SK-N-SH (cell line): ENCODE measurements at regions not wholly inside any gene's neighbourhood (a gene's known extent, or its start where the extent isn't known, plus 50 kb on each side); places are given as distances from the start of the nearest gene placed in this dataset.

Experiments
- CTCF ChIA-PET: fragments of 300-600, 350-600 bp; formaldehyde crosslinking; extraction: SDS; loops from one replicate; lab custom pipeline; 2021; lab: Yijun Ruan, JAX
- POLR2A ChIA-PET: fragments of 350-600 bp; sonication (Branson Sonifier 250); formaldehyde crosslinking; extraction: SDS; loops from one replicate; lab custom pipeline; 2020; ENCODE audit warnings: antibody characterized with exemption, inconsistent platforms; lab: Yijun Ruan, JAX
- DNase-seq: peaks from one replicate; pipeline ENCODE4 v3.0.0; 2012
- H2AFZ ChIP-seq: fragments of 200-600 bp; sonication (generic); 2 replicates; pipeline ENCODE4 v1.8.1; 2016; ENCODE audit warnings: antibody characterized with exemption, mild to moderate bottlenecking, low read depth
- H3F3A ChIP-seq: fragments of 200-600 bp; sonication (generic); replicated peaks from 2 replicates; pipeline ENCODE3; 2016; ENCODE audit warnings: antibody characterized with exemption, mild to moderate bottlenecking; ENCODE audit not compliant: insufficient read depth
- H3K27ac ChIP-seq, 2 experiments: fragments of 200-500 bp in 1 of 2; fragments of 200-600 bp in 1 of 2; sonication (Bioruptor generic) in 1 of 2; sonication (generic), shearing (Covaris generic) in 1 of 2; 2 replicates each; pipeline versions ENCODE4 v1.5.1 to v1.6.1; 2014 to 2016; ENCODE audit warnings: low read depth in 2 of 2, inconsistent platforms in 1 of 2, low read length in 1 of 2, mild to moderate bottlenecking in 1 of 2, mixed read lengths in 1 of 2
- H3K27me3 ChIP-seq: fragments of 200-600 bp; sonication (generic), shearing (Covaris generic); 2 replicates; pipeline ENCODE4 v1.6.1; 2016; ENCODE audit warnings: mixed run types; ENCODE audit not compliant: insufficient read depth
- H3K36me3 ChIP-seq, 2 experiments: fragments of 200-500 bp in 1 of 2; fragments of 200-600 bp in 1 of 2; sonication (Bioruptor generic) in 1 of 2; sonication (generic) in 1 of 2; replicated peaks in 1 of 2; 2 replicates each; pipeline versions ENCODE3 to v1.5.1; 2014 to 2016; ENCODE audit warnings: low read length in 1 of 2, mild to moderate bottlenecking in 1 of 2; ENCODE audit not compliant: insufficient read depth in 2 of 2, control insufficient read depth in 1 of 2
- H3K4me1 ChIP-seq, 2 experiments: fragments of 200-500 bp in 1 of 2; fragments of 200-600 bp in 1 of 2; sonication (Bioruptor generic) in 1 of 2; sonication (generic), shearing (Covaris generic) in 1 of 2; 2 replicates each; pipeline versions ENCODE4 v1.5.1 to v1.6.1; 2014 to 2016; ENCODE audit warnings: low read depth in 1 of 2, low read length in 1 of 2, mixed run types in 1 of 2; ENCODE audit not compliant: insufficient read depth in 2 of 2, control insufficient read depth in 1 of 2
- H3K4me2 ChIP-seq: fragments of 200-600 bp; sonication (generic), shearing (Covaris generic); 2 replicates; pipeline ENCODE4 v1.6.1; 2017; ENCODE audit warnings: mixed run types
- H3K4me3 ChIP-seq, 2 experiments: fragments of 200-500 bp in 1 of 2; fragments of 200-600 bp in 1 of 2; sonication (Bioruptor generic) in 1 of 2; sonication (generic), shearing (Covaris generic) in 1 of 2; 2 replicates each; pipeline versions ENCODE4 v1.5.1 to v1.8.1; 2014 to 2016; ENCODE audit warnings: low read depth in 2 of 2, inconsistent platforms in 1 of 2, low read length in 1 of 2, mild to moderate bottlenecking in 1 of 2, mixed read lengths in 1 of 2, moderate library complexity in 1 of 2
- H3K79me2 ChIP-seq: fragments of 200-600 bp; sonication (generic); 2 replicates; pipeline ENCODE4 v1.8.1; 2017; ENCODE audit warnings: mild to moderate bottlenecking; ENCODE audit not compliant: insufficient read depth
- H3K9ac ChIP-seq: fragments of 200-600 bp; sonication (generic); 2 replicates; pipeline ENCODE4 v1.6.1; 2017; ENCODE audit warnings: mixed run types
- H3K9me2 ChIP-seq: fragments of 200-600 bp; sonication (generic); 2 replicates; pipeline ENCODE4 v1.6.1; 2017; ENCODE audit warnings: mixed run types
- H3K9me3 ChIP-seq: fragments of 200-600 bp; sonication (generic); 2 replicates; pipeline ENCODE4 v1.6.1; 2017; ENCODE audit warnings: mixed run types, mild to moderate bottlenecking, moderate library complexity
- H4K20me1 ChIP-seq: fragments of 200-600 bp; sonication (generic); 2 replicates; pipeline ENCODE4 v1.6.1; 2017; ENCODE audit warnings: mild to moderate bottlenecking, mixed run types; ENCODE audit not compliant: insufficient read depth
- CHD2 ChIP-seq: fragments of 150-350 bp; IDR thresholded peaks from 2 replicates; pipeline ENCODE4 v1.6.1; 2018; ENCODE audit warnings: low read length; ENCODE audit not compliant: partially characterized antibody
- ELF1 ChIP-seq: IDR thresholded peaks from 2 replicates; pipeline ENCODE4 v1.4.0; 2012
- EP300 ChIP-seq, 2 experiments: IDR thresholded peaks; 2 replicates each; pipeline versions ENCODE4 v1.4.0 to v1.6.1; 2012; ENCODE audit warnings: borderline replicate concordance in 1 of 2, low read depth in 1 of 2, low read length in 1 of 2
- EZH2phosphoT487 ChIP-seq: fragments of 200-600 bp; sonication (generic); IDR thresholded peaks from 2 replicates; pipeline ENCODE4 v1.6.1; 2017; ENCODE audit warnings: low read depth, mixed run types, mild to moderate bottlenecking, antibody characterized with exemption, moderate library complexity, borderline replicate concordance
- FOSL2 ChIP-seq: IDR thresholded peaks from 2 replicates; pipeline ENCODE4 v1.4.0; 2012; ENCODE audit warnings: low read depth, mild to moderate bottlenecking, moderate library complexity, borderline replicate concordance
- FOXJ3 ChIP-seq: sonication (generic); formaldehyde crosslinking; IDR thresholded peaks from 2 replicates; pipeline ENCODE4 v1.5.1; 2020; ENCODE audit warnings: mild to moderate bottlenecking, missing genetic modification reagents
- FOXM1 ChIP-seq: IDR thresholded peaks from 2 replicates; pipeline ENCODE4 v1.4.0; 2012; ENCODE audit warnings: low read depth, mild to moderate bottlenecking
- MXI1 ChIP-seq: IDR thresholded peaks from 2 replicates; pipeline ENCODE4 v1.6.1; 2012; ENCODE audit warnings: mild to moderate bottlenecking, low read depth, low read length, improper control_type of control experiment
- NRF1 ChIP-seq: IDR thresholded peaks from 2 replicates; pipeline ENCODE4 v1.6.1; 2012; ENCODE audit warnings: low read depth, mild to moderate bottlenecking, low read length
- POLR2AphosphoS5 ChIP-seq: IDR thresholded peaks from 2 replicates; pipeline ENCODE4 v1.6.1; 2012; ENCODE audit warnings: low read depth, low read length
- RCOR1 ChIP-seq: fragments of 150-350 bp; IDR thresholded peaks from 2 replicates; pipeline ENCODE4 v1.6.1; 2017; ENCODE audit warnings: antibody characterized with exemption, low read length
- RFX5 ChIP-seq: IDR thresholded peaks from 2 replicates; pipeline ENCODE4 v1.6.1; 2012; ENCODE audit warnings: mild to moderate bottlenecking, improper control_type of control experiment, low read length
- RXRA ChIP-seq: IDR thresholded peaks from 2 replicates; pipeline ENCODE4 v1.4.0; 2012; ENCODE audit warnings: low read depth, mild to moderate bottlenecking, borderline replicate concordance
- SIN3A ChIP-seq: IDR thresholded peaks from 2 replicates; pipeline ENCODE4 v1.6.1; 2012; ENCODE audit warnings: low read depth, mild to moderate bottlenecking, low read length, moderate library complexity, borderline replicate concordance
- SMC3 ChIP-seq: IDR thresholded peaks from 2 replicates; pipeline ENCODE4 v1.6.1; 2012; ENCODE audit warnings: low read depth, low read length, improper control_type of control experiment
- TAF1 ChIP-seq: IDR thresholded peaks from 2 replicates; pipeline ENCODE4 v1.6.1; 2012; ENCODE audit warnings: low read depth, mild to moderate bottlenecking, low read length, moderate library complexity, borderline replicate concordance
- USF2 ChIP-seq: fragments of 150-350 bp; IDR thresholded peaks from 2 replicates; pipeline ENCODE4 v1.6.1; 2017; ENCODE audit warnings: antibody characterized with exemption, low read length, low read depth, borderline replicate concordance
- YY1 ChIP-seq: IDR thresholded peaks from 2 replicates; pipeline ENCODE4 v1.4.0; 2012; ENCODE audit warnings: low read depth, mild to moderate bottlenecking
- ZBTB33 ChIP-seq: IDR thresholded peaks from 2 replicates; pipeline ENCODE4 v1.4.0; 2012; ENCODE audit warnings: low read depth, borderline replicate concordance
- WGBS: methylation state at CpG from one replicate; pipeline ENCODE4 v1.1.6; 2017; ENCODE audit warnings: low lambda C conversion rate; 5-methylcytosine and 5-hydroxymethylcytosine counted together

- Histone ChIP-seq H2AFZ (no peak overlapping the region), H3K79me2 (no peaks in the 10 kb centered on the region), H3K36me3 (no peaks in the 10 kb centered on the region), H4K20me1 (no peaks in the 10 kb centered on the region), H3K9me3 (no peaks in the 10 kb centered on the region), H3K4me2 (no peak overlapping the region), H3F3A (peaks cover under 1% of the 10 kb centered on the region), H3K27me3 (no peaks in the 10 kb centered on the region; the same call in 1 of the 2 replicates), H3K9ac (no peak overlapping the region), H3K4me3 (no peak overlapping the region), H3K9me2 (no peaks in the 10 kb centered on the region), H3K4me1 (peaks cover 0 to 5% of the 10 kb centered on the region in 2 experiments; a peak in 1 of 4 replicates), H3K27ac (no peak overlapping the region)
- ChIA-PET POLR2A (interaction anchor here (0.6 kb wide), 1 partner anchor 33 kb away, joined by 3 read pairs; no protein-coding TSS in a partner anchor), CTCF (no interaction called here)
- no peak for TF ChIP-seq FOSL2
- TF ChIP-seq RFX5, result no peak
- TF ChIP-seq SMC3, result no peak
- no peak for TF ChIP-seq EP300 (IDR thresholded peaks at IDR 0.05; ENCODE audit: borderline replicate concordance in 1 of 2, low read depth in 1 of 2, low read length in 1 of 2)
- TF ChIP-seq FOXM1, result no peak
- no peak for TF ChIP-seq YY1
- TF ChIP-seq RCOR1, result no peak
- TF ChIP-seq USF2, result no peak
- no peak for TF ChIP-seq POLR2AphosphoS5
- no peak for TF ChIP-seq ELF1
- no peak for TF ChIP-seq SIN3A
- TF ChIP-seq EZH2phosphoT487, result no peak
- TF ChIP-seq TAF1, result no peak
- TF ChIP-seq NRF1, result no peak
- TF ChIP-seq RXRA, result no peak
- TF ChIP-seq MXI1, result no peak
- TF ChIP-seq FOXJ3 (CRISPR knock-in tag), result no peak
- no peak for TF ChIP-seq ZBTB33
- no peak for TF ChIP-seq CHD2
- 11% methylated on average over 2 of the region's 2 CpGs for WGBS
- DNase-seq, result no peak
These were observed 394.7 kb downstream of the FBXO15 start for GRCh38 chr18:73752965-73753364.
